Muscle of leg (tissue), 3 donors: ENCODE measurements at regions not wholly inside any gene's neighbourhood (a gene's known extent, or its start where the extent isn't known, plus 50 kb on each side); places are given as distances from the start of the nearest gene placed in this dataset.
A peak's percentile ranks its signal among the peaks of the same experiment; 100 is the strongest.

Experiments used
- DNase-seq: peaks from one replicate; pipeline ENCODE4 v3.0.0; 2013
- H3K27ac ChIP-seq: one replicate; pipeline ENCODE4 v1.5.1; 2013; ENCODE audit warnings: mild to moderate bottlenecking, low read length, control low read depth
- H3K27me3 ChIP-seq: one replicate; pipeline ENCODE4 v1.6.1; 2013; ENCODE audit warnings: low read length; ENCODE audit not compliant: control insufficient read depth, insufficient read depth
- H3K36me3 ChIP-seq: one replicate; pipeline ENCODE4 v1.6.1; 2013; ENCODE audit warnings: low read length; ENCODE audit not compliant: control insufficient read depth, insufficient read depth
- H3K4me1 ChIP-seq: one replicate; pipeline ENCODE4 v1.6.1; 2013; ENCODE audit warnings: low read length; ENCODE audit not compliant: control insufficient read depth, insufficient read depth
- H3K4me3 ChIP-seq: one replicate; pipeline ENCODE4 v1.5.1; 2013; ENCODE audit warnings: low read length, control low read depth
- H3K9me3 ChIP-seq: replicated peaks from 2 replicates; pipeline ENCODE4 v1.6.1; 2013; ENCODE audit warnings: low read depth, low read length; ENCODE audit not compliant: control insufficient read depth
- WGBS: methylation state at CpG from one replicate; pipeline ENCODE4 v1.1.5; 2013; ENCODE audit warnings: missing lambda C conversion rate; ENCODE audit not compliant: insufficient coverage; 5-methylcytosine and 5-hydroxymethylcytosine counted together

GRCh38 chr10:6907877-6908530, 327.9 kb upstream of the PRKCQ start:
- Histone ChIP-seq H3K4me3 (no peak overlapping the region), H3K36me3 (no peaks in the 10 kb centered on the region), H3K27ac (no peak overlapping the region), H3K4me1 (no peaks in the 10 kb centered on the region), H3K27me3 (no peaks in the 10 kb centered on the region), H3K9me3 (no peaks in the 10 kb centered on the region)
- DNase-seq = no peak
- WGBS = 89% methylated on average over 2 of the region's 4 CpGs

GRCh38 chr10:6894405-6894804, 314.3 kb upstream of the PRKCQ start:
- Histone ChIP-seq H3K9me3 (no peaks in the 10 kb centered on the region), H3K27ac (no peak overlapping the region), H3K4me3 (no peak overlapping the region), H3K27me3 (no peaks in the 10 kb centered on the region), H3K4me1 (no peaks in the 10 kb centered on the region), H3K36me3 (no peaks in the 10 kb centered on the region)
- WGBS = no CpG with 5 or more reads among the region's 2 CpGs
- no peak for DNase-seq

- Histone ChIP-seq H3K4me3 (no peak overlapping the region), H3K4me1 (no peaks in the 10 kb centered on the region), H3K27ac (no peak overlapping the region), H3K36me3 (no peaks in the 10 kb centered on the region), H3K9me3 (no peaks in the 10 kb centered on the region), H3K27me3 (no peaks in the 10 kb centered on the region)
- WGBS = 63% methylated on average over 1 of the region's 2 CpGs
- DNase-seq = no peak
Measured at GRCh38 chr10:6892864-6893263, 312.8 kb upstream of the PRKCQ start.

- DNase-seq = no peak
- 95% methylated on average over 3 of the region's 4 CpGs for WGBS
- no peak overlapping the region for H3K27ac ChIP-seq
- H3K36me3 ChIP-seq = no peaks in the 10 kb centered on the region
- H3K27me3 ChIP-seq = no peaks in the 10 kb centered on the region
- no peak overlapping the region for H3K4me3 ChIP-seq
- no peaks in the 10 kb centered on the region for H3K4me1 ChIP-seq
- H3K9me3 ChIP-seq = no peaks in the 10 kb centered on the region
Measured at GRCh38 chr10:6891924-6892323, 311.8 kb upstream of the PRKCQ start.

- no peak overlapping the region for H3K27ac ChIP-seq
- no peaks in the 10 kb centered on the region for H3K36me3 ChIP-seq
- no peak overlapping the region for H3K4me3 ChIP-seq
- no peaks in the 10 kb centered on the region for H3K4me1 ChIP-seq
- 60% methylated on average over 1 of the region's 3 CpGs for WGBS
- no peaks in the 10 kb centered on the region for H3K9me3 ChIP-seq
- no peak for DNase-seq
- no peaks in the 10 kb centered on the region for H3K27me3 ChIP-seq
Measured at GRCh38 chr10:6889718-6890117, 309.6 kb upstream of the PRKCQ start.

- H3K27ac ChIP-seq = no peak overlapping the region
- no peaks in the 10 kb centered on the region for H3K4me1 ChIP-seq
- DNase-seq = no peak
- H3K36me3 ChIP-seq = no peaks in the 10 kb centered on the region
- H3K4me3 ChIP-seq = no peak overlapping the region
- no peaks in the 10 kb centered on the region for H3K9me3 ChIP-seq
- H3K27me3 ChIP-seq = no peaks in the 10 kb centered on the region
- no CpG with 5 or more reads among the region's 2 CpGs for WGBS
Measured at GRCh38 chr10:6888434-6888833, 308.4 kb upstream of the PRKCQ start.

GRCh38 chr10:6885284-6885683, 305.2 kb upstream of the PRKCQ start:
- WGBS = no CpG with 5 or more reads among the region's 2 CpGs
- no peaks in the 10 kb centered on the region for H3K27me3 ChIP-seq
- no peak for DNase-seq
- H3K4me1 ChIP-seq = no peaks in the 10 kb centered on the region
- no peak overlapping the region for H3K4me3 ChIP-seq
- H3K27ac ChIP-seq = no peak overlapping the region
- H3K36me3 ChIP-seq = no peaks in the 10 kb centered on the region
- no peaks in the 10 kb centered on the region for H3K9me3 ChIP-seq

- DNase-seq = no peak
- H3K27ac ChIP-seq = no peak overlapping the region
- H3K4me3 ChIP-seq = no peak overlapping the region
- no peaks in the 10 kb centered on the region for H3K36me3 ChIP-seq
- no peaks in the 10 kb centered on the region for H3K27me3 ChIP-seq
- peaks cover 12% of the 10 kb centered on the region for H3K4me1 ChIP-seq
- no CpG with 5 or more reads among the region's 1 CpG for WGBS
- no peaks in the 10 kb centered on the region for H3K9me3 ChIP-seq
Measured at GRCh38 chr10:6881987-6882386, 301.9 kb upstream of the PRKCQ start.

- Histone ChIP-seq H3K9me3 (no peaks in the 10 kb centered on the region), H3K4me1 (peaks cover 26% of the 10 kb centered on the region), H3K36me3 (no peaks in the 10 kb centered on the region), H3K4me3 (no peak overlapping the region), H3K27me3 (no peaks in the 10 kb centered on the region), H3K27ac (peak overlapping the region; percentile 66)
- 10% methylated on average over 11 of the region's 11 CpGs for WGBS
- peak; percentile 81 for DNase-seq
Measured at GRCh38 chr10:6877722-6878392, 297.8 kb upstream of the PRKCQ start.

GRCh38 chr10:6877336-6877721, 297.3 kb upstream of the PRKCQ start:
- WGBS = 33% methylated on average over 12 of the region's 12 CpGs
- H3K9me3 ChIP-seq = no peaks in the 10 kb centered on the region
- peaks cover 26% of the 10 kb centered on the region for H3K4me1 ChIP-seq
- H3K36me3 ChIP-seq = no peaks in the 10 kb centered on the region
- no peak overlapping the region for H3K4me3 ChIP-seq
- no peaks in the 10 kb centered on the region for H3K27me3 ChIP-seq
- DNase-seq = peak; percentile 73
- H3K27ac ChIP-seq = peak overlapping the region; percentile 66
